M059J (cell line): ENCODE measurements at regions not wholly inside any gene's neighbourhood (a gene's known extent, or its start where the extent isn't known, plus 50 kb on each side); places are given as distances from the start of the nearest gene placed in this dataset.
A peak's percentile ranks its signal among the peaks of the same experiment; 100 is the strongest.

Source experiments
- DNase-seq: peaks from one replicate; pipeline ENCODE4 v3.0.0-alpha.2; 2012; ENCODE audit warnings: low read depth

GRCh38 chr2:196390243-196391148 is 219.1 kb upstream of the STK17B start:
- no peak for DNase-seq

DNA sequence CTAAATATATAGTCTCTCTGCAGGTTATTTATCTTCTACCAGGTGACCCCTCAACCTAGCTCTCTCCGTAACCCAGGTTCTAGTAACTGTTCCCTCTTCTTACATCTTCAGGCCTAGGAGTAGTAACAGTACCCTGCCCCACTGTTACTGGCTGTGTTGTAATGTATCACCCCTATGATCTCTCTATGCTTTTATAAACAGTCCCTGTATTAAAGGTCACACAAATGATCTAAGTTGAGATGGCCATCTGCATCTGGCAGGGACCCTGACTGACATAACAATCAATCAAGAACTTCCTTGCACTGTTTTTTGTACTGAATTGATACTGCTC is 219.7 kb upstream of the STK17B start:
- no peak for DNase-seq

- no peak for DNase-seq
These were observed 227.7 kb upstream of the STK17B start for GRCh38 chr2:196399096-196399495.

DNA sequence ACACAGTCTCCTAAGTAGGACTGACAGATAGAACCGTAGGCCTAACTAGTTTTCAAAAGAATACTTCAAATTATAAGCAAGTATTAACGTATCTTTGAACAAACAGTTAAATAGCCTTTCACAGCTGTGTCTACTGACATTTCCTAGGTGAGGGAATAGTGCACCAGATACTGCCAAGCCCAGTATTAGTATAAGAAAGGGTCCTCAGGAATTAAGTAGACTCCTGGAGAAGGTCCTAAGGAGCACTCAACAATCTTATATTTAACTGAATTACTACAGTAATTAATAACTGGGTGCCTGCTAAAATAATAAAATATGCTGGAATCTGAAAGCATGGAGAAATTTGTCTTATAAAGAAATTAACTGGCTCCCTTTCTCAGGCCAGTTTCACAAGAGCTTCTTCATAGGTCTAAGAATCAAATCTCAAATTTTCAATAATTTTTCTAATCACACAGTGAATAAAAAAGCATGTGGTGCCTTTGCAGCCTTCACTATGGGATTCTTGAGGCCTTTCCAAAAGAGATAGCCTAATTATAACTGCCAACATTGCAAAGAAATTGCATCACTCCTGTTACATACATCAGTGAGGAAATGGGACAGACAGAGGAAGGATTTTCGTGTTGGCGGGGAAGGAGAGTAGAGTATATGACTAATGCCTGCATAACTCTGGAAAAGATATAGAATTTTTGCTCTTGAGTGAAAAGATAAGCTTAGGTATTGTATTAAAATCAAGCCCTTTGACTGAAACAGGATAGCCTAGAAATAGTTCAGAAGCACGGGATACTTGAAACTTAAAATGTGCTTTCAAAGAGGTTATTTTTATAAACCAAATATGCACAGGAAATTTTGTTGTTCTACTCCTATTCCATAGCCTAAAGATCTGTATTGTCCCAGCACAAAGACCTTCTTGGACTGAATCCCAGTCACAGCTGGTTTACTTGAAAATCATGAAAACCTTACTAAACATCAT is 228.6 kb upstream of the STK17B start:
- DNase-seq, result peak; percentile 73

GRCh38 chr2:196403471-196403870 is 232.1 kb upstream of the STK17B start:
- DNase-seq, result peak; percentile 60

DNA sequence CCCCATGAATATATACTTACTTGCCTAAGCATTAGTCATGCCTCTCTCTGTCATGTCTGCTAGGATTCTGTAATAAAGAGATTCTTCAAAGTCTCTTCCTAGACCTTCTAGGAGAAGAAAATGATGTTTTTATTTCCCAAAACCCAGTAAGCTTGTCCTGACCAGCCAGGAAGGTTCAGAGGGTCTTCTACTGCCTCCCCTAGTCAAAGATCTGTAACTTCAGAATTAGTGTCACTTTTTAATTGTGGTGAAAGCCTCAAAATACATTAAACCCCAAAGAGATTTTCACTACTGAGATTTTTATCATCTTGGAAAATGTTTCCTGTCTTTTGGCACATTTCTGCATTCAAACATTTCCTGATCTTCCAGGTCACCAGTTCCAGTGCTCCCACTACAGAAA is 232.9 kb upstream of the STK17B start:
- DNase-seq, result no peak

DNA sequence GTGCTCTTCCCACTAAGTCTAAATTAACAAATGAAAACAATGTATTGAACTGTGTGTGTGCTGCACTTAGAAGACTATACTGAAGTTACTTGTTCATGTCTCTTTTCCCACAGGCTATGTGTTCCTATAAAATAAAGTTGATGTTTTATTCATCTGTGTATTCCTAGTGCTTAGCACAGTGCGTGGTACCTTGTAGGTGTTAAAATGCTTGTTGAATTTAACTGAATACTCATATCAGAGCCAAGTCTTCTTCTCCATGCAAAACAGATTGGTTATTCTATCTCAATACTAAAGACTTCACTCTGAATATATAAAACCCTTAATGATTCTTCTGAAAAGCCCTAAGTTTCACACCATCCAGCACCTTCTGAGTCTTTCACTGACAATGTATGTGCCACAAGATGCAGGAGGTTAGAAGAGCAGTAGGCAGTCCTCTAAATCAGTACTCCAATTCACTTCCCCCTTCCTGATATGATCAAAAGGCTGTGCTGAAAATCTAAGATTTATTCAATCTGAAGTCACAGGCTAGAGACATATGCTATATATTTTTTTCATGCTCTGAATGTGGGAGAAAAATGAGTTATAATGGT is 231.7 kb upstream of the CCDC150 start:
- no peak for DNase-seq

- no peak for DNase-seq
These were observed 230.1 kb upstream of the CCDC150 start for GRCh38 chr2:196409376-196409775.

GRCh38 chr2:196410008-196410407 is 229.5 kb upstream of the CCDC150 start:
- no peak for DNase-seq

DNA sequence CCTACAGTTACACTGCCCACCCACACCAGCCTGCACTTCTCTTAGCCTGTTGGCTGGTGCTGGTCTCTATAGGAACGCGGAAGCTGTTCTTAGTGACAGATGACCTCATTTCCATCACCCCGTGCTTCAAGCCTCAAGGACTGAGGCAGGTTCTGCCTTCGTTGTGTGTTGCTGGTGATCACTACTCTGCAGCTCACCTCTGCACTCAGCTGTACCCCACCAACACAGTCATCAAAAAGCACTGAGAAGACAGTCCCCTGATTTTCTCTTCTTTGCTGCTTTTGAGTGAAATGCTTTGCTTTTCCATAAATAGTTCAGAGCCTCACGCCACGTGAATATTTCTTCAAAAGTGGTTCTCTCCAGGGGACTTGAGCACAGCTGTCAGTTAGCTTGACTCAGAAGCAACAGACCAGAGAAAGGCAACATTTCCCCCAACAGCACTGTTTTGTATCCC is 225.7 kb upstream of the CCDC150 start:
- no peak for DNase-seq

DNA sequence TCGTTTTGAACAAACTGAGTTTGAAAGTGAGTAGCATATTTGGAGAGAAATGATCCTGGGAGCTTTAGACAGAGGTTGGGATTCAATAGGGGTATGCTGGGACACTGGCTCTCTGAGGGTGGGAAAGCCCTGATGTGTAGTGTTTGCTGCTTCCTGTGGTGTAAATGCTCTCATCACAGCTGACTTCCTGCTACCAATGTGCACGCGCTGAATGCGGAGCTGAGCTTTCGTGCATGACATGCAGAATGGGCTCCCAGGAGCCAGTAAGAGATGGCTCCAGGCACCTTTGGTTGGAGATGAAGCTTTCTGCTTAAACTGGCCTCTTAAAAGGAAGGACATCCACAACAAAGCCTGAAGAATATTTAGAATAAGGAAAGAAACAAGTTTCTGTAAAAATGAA is 224.1 kb upstream of the CCDC150 start:
- DNase-seq, result no peak

DNA sequence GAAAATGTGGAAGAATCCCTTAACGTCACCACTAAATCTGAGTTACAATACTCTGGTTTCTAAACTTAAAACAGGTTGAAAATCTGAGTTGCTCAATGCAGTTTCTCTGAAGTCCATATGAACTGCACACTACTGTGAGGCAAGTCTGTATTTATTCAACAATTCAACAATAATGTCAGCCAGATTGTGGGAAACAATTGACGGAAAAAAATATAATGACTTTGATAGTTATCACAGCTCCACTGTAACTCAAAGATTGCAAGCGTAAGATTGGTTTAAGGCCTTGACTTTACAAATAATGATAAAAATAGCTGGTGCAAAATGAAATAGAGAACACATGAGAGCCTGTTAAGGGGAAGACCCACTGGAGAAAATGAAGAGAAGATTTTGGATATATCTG is 219.4 kb upstream of the CCDC150 start:
- DNase-seq, result no peak

- DNase-seq, result no peak
These were observed 217.6 kb upstream of the CCDC150 start for GRCh38 chr2:196421880-196422279.

DNA sequence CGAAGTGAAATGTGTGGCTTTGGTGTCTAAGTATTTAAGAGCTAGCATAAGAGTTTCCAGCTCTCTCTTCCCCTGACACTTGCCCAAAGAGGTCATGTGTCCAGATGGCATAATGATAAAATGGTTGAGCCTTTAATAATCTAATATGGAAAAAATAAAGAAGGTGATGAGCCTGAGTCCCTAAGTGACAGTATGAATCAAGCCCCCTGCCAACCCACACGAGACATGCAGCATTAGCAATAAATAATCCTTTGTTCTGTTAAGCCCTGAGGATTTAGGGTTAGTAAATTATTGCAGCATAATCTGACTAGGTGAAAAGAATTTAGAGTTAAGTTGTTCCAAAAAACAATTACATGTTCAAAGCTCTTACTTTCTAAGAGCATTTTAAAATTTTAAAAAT is 217.2 kb upstream of the CCDC150 start:
- no peak for DNase-seq

DNA sequence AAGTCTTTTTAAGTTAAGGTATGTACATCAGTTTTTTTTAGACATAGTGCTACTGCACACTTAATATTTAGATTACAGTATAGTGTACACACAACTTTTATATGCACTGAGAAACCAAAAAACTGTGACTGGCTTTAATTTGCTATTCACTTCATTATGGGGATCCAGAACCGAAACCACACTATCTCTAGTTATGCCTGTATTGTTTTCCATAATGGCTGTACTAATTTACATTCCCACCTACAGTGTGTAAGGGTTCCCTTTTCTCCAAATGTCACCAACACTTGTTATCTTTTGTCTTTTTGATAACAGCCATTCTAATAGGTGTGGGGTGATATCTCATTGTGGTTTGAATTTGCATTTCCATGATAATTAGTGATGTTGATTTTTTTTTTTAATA is 213.4 kb upstream of the CCDC150 start:
- DNase-seq, result no peak

- DNase-seq, result no peak
These were observed 211.4 kb upstream of the CCDC150 start for GRCh38 chr2:196427986-196428634.

GRCh38 chr2:196431076-196431475 is 208.4 kb upstream of the CCDC150 start:
- DNase-seq, result peak; percentile 45

DNA sequence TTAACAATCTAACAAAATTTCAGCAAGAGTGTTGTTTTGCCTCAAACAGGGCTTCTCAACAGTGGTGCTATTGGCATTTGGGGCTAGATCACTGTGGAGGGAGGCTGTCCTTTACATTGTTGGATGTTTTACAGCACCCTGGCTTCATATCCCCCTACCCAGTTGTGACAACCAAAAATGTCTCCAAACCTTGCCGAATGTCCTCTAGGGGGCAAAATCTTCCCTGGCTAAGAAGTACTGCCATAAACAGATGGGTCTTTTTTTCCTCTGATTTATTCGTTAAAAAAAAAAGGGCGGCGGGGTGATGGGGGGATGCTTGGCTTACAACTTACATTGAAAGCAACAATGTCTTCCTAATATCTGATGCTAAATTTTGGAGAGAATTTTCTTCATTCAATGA is 207.6 kb upstream of the CCDC150 start:
- DNase-seq, result peak; percentile 21

GRCh38 chr2:196433116-196433515 is 206.4 kb upstream of the CCDC150 start:
- DNase-seq, result no peak

DNA sequence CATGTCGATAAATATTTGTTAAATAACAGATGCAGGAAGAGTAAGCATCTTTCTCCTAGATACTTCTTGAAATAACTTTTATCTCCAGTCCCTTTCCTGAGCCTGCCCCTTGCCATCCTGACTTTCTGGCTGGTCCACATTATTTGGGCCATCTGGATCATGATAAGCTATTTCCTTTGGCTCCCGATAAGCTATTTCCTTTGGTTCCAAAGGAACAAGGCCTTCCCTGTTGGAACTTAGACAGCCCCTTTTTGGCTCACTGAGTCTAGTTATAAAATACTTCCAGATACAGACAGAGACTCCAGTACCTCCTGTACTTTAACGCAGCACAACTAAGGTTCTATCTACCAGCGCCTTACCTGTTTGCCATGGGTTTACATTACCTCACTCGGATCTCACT is 205.3 kb upstream of the CCDC150 start:
- no peak for DNase-seq

GRCh38 chr2:196435189-196435588 is 204.3 kb upstream of the CCDC150 start:
- peak; percentile 12 for DNase-seq

DNA sequence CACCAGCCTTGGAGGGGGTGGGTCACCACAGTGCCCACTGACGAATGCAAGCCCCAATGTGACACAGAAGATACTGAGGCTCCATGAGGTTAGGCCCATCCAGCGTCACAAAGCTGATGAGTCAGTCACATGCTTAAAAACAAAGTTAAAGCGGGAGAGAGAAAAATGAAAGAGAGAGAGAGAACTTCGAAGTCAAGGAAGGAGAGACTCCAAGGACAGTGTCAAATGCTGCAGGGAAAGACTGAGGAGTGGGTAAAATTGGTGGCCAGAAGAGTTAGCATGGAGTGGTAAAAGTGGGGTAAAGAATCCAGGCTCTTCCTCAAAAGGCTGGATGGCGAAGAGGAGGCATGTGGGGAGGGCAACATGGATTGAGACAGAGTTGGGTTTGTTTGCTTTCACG is 201.9 kb upstream of the CCDC150 start:
- DNase-seq, result peak; percentile 6
